Panc1 (cell line): ENCODE measurements at regions not wholly inside any gene's neighbourhood (a gene's known extent, or its start where the extent isn't known, plus 50 kb on each side); places are given as distances from the start of the nearest gene placed in this dataset.

Experiments used
- CTCF ChIP-seq: fragments of 450-650 bp; IDR thresholded peaks from 2 replicates; pipeline ENCODE4 v1.5.1; 2017; ENCODE audit warnings: mild to moderate bottlenecking
- POLR2AphosphoS5 ChIP-seq: IDR thresholded peaks from 2 replicates; pipeline ENCODE4 v1.6.1; 2012; ENCODE audit warnings: mild to moderate bottlenecking, low read depth, low read length, moderate library complexity
- SIN3A ChIP-seq: IDR thresholded peaks from 2 replicates; pipeline ENCODE4 v1.6.1; 2012; ENCODE audit warnings: low read depth, mild to moderate bottlenecking, low read length, moderate library complexity, borderline replicate concordance; ENCODE audit not compliant: insufficient read depth
- TCF7L2 ChIP-seq: IDR thresholded peaks from 2 replicates; pipeline ENCODE4 v1.6.1; 2011; ENCODE audit warnings: mild to moderate bottlenecking, low read depth, low read length, inconsistent platforms
- TF ChIP-seq, protein P1 (sequence below), 2 experiments: IDR thresholded peaks; 2 replicates each; pipeline ENCODE4 v1.6.1; 2011 to 2012; ENCODE audit warnings: low read depth in 2 of 2, control low read depth in 1 of 2, low read length in 1 of 2, mild to moderate bottlenecking in 1 of 2, moderate library complexity in 1 of 2; ENCODE audit not compliant: insufficient read depth in 1 of 2

GRCh38 chr5:50292735-50293394 lies 148.2 kb downstream of the EMB start:
- no peak for TF ChIP-seq CTCF
- TF ChIP-seq SIN3A: no peak
- no peak for TF ChIP-seq POLR2AphosphoS5
- TF ChIP-seq, protein P1, sequence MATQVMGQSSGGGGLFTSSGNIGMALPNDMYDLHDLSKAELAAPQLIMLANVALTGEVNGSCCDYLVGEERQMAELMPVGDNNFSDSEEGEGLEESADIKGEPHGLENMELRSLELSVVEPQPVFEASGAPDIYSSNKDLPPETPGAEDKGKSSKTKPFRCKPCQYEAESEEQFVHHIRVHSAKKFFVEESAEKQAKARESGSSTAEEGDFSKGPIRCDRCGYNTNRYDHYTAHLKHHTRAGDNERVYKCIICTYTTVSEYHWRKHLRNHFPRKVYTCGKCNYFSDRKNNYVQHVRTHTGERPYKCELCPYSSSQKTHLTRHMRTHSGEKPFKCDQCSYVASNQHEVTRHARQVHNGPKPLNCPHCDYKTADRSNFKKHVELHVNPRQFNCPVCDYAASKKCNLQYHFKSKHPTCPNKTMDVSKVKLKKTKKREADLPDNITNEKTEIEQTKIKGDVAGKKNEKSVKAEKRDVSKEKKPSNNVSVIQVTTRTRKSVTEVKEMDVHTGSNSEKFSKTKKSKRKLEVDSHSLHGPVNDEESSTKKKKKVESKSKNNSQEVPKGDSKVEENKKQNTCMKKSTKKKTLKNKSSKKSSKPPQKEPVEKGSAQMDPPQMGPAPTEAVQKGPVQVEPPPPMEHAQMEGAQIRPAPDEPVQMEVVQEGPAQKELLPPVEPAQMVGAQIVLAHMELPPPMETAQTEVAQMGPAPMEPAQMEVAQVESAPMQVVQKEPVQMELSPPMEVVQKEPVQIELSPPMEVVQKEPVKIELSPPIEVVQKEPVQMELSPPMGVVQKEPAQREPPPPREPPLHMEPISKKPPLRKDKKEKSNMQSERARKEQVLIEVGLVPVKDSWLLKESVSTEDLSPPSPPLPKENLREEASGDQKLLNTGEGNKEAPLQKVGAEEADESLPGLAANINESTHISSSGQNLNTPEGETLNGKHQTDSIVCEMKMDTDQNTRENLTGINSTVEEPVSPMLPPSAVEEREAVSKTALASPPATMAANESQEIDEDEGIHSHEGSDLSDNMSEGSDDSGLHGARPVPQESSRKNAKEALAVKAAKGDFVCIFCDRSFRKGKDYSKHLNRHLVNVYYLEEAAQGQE (IDR thresholded peaks at IDR 0.05; ENCODE audit: insufficient read depth in 1 of 2, low read depth in 2 of 2, low read length in 1 of 2): no peak
- no peak for TF ChIP-seq TCF7L2
